SU-DHL-6 (cell line): ENCODE measurements at regions not wholly inside any gene's neighbourhood (a gene's known extent, or its start where the extent isn't known, plus 50 kb on each side); places are given as distances from the start of the nearest gene placed in this dataset.
"Not testable (repeated sequence)": the region's sequence is repeated elsewhere in the genome, so short reads cannot be mapped to it uniquely, and the experiment has no call there.

Source experiments
- EZH2phosphoT487 ChIP-seq: fragments of 200-600 bp; sonication (generic), shearing (Covaris generic); conservative IDR thresholded peaks from 2 replicates; pipeline ENCODE4 v1.6.1; 2018; ENCODE audit warnings: mild to moderate bottlenecking, antibody characterized with exemption, low read length, moderate library complexity, mixed read lengths
- TF ChIP-seq, protein P1 (sequence below): fragments of 200-600 bp; sonication (generic); IDR thresholded peaks from one replicate; pipeline ENCODE4 v1.5.1; 2017; ENCODE audit warnings: antibody characterized with exemption, mild to moderate bottlenecking, low read length, moderate library complexity; ENCODE audit not compliant: insufficient read depth, poor library complexity, severe bottlenecking

DNA sequence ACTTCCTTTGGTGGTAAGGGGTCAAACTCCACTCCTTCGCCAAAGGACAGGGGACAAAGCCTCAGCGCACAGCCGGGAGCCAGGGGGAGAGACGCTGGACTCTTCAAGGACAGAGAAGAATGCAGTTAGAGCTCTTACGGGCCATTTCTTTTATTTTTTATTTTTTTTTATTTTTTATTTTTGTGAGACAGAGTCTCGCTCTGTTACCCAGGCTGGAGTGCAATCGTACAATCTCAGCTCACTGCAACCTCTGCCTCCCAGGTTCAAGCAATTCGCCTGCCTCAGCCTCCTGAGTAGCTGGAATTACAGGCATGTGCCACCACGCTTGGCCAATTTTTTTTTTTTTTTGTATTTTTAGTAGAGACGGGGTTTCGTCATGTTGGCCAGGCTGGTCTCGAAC, 93.2 kb upstream of the RPH3AL start, which contains the start of gene RFLNB:
- TF ChIP-seq, protein P1, sequence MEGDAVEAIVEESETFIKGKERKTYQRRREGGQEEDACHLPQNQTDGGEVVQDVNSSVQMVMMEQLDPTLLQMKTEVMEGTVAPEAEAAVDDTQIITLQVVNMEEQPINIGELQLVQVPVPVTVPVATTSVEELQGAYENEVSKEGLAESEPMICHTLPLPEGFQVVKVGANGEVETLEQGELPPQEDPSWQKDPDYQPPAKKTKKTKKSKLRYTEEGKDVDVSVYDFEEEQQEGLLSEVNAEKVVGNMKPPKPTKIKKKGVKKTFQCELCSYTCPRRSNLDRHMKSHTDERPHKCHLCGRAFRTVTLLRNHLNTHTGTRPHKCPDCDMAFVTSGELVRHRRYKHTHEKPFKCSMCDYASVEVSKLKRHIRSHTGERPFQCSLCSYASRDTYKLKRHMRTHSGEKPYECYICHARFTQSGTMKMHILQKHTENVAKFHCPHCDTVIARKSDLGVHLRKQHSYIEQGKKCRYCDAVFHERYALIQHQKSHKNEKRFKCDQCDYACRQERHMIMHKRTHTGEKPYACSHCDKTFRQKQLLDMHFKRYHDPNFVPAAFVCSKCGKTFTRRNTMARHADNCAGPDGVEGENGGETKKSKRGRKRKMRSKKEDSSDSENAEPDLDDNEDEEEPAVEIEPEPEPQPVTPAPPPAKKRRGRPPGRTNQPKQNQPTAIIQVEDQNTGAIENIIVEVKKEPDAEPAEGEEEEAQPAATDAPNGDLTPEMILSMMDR, result not testable (repeated sequence)
- TF ChIP-seq EZH2phosphoT487, result not testable (repeated sequence)
